RCC 7860 (cell line): ENCODE measurements at regions not wholly inside any gene's neighbourhood (a gene's known extent, or its start where the extent isn't known, plus 50 kb on each side); places are given as distances from the start of the nearest gene placed in this dataset.
A peak's percentile ranks its signal among the peaks of the same experiment; 100 is the strongest.

Source experiments
- DNase-seq: peaks from one replicate; pipeline ENCODE4 v3.0.0-alpha.2; 2015; ENCODE audit warnings: low spot score
- FAIRE-seq: peaks from 2 replicates; lab custom pipeline; 2012; peaks lifted over from hg19 to GRCh38; lab: Jason Lieb, UNC

GRCh38 chr2:207235621-207236020, 69.9 kb upstream of the KLF7 start:
- no peak for DNase-seq

GRCh38 chr2:207236156-207236935, 70.6 kb upstream of the KLF7 start:
- no peak for DNase-seq
- FAIRE-seq, result no peak

More at GRCh38 chr2:207235621-207236020, 69.9 kb upstream of the KLF7 start:
- no peak for FAIRE-seq

GRCh38 chr2:207238831-207239701, 73.3 kb upstream of the KLF7 start:
- FAIRE-seq (peak; percentile 98), DNase-seq (peak; percentile 99)

GRCh38 chr2:207239754-207240494, 74.2 kb upstream of the KLF7 start:
- FAIRE-seq (peak; percentile 50), DNase-seq (peak; percentile 75)

- no peak for DNase-seq
- FAIRE-seq, result no peak
Observed at GRCh38 chr2:207240649-207241048, 74.9 kb upstream of the KLF7 start.

- FAIRE-seq (no peak), DNase-seq (peak; percentile 70)
Observed at GRCh38 chr2:207241198-207241597, 75.5 kb upstream of the KLF7 start.

- no peak for FAIRE-seq
- DNase-seq, result no peak
Observed at GRCh38 chr2:207243601-207244000, 77.9 kb upstream of the KLF7 start.

- DNase-seq, result no peak
- no peak for FAIRE-seq
Observed at GRCh38 chr2:207244971-207245925, 79.5 kb upstream of the KLF7 start.

- DNase-seq (peak; percentile 36), FAIRE-seq (peak; percentile 82)
Observed at GRCh38 chr2:207248702-207249377, 83.1 kb upstream of the KLF7 start.

- no peak for FAIRE-seq
- DNase-seq, result no peak
Observed at GRCh38 chr2:207251022-207251421, 85.3 kb upstream of the KLF7 start.

- FAIRE-seq (no peak), DNase-seq (peak; percentile 23)
Observed at GRCh38 chr2:207251573-207252192, 85.9 kb upstream of the KLF7 start.

GRCh38 chr2:207252416-207252815, 86.7 kb upstream of the KLF7 start:
- FAIRE-seq (no peak), DNase-seq (peak; percentile 18)

- DNase-seq, result peak; percentile 25
Observed at GRCh38 chr2:207252979-207253645, 87.4 kb upstream of the KLF7 start.

GRCh38 chr2:207253666-207254345, 88.1 kb upstream of the KLF7 start:
- DNase-seq (peak; percentile 90), FAIRE-seq (peak; percentile 81)

More at GRCh38 chr2:207252979-207253645, 87.4 kb upstream of the KLF7 start:
- no peak for FAIRE-seq

GRCh38 chr2:207254591-207255464, 89.1 kb upstream of the KLF7 start:
- peak; percentile 30 for FAIRE-seq
- peak; percentile 27 for DNase-seq

GRCh38 chr2:207255565-207256470, 90.1 kb upstream of the KLF7 start:
- no peak for FAIRE-seq
- no peak for DNase-seq
